ENCODE measurements at regions not wholly inside any gene's neighbourhood (a gene's known extent, or its start where the extent isn't known, plus 50 kb on each side); places are given as distances from the start of the nearest gene placed in this dataset.

DNA sequence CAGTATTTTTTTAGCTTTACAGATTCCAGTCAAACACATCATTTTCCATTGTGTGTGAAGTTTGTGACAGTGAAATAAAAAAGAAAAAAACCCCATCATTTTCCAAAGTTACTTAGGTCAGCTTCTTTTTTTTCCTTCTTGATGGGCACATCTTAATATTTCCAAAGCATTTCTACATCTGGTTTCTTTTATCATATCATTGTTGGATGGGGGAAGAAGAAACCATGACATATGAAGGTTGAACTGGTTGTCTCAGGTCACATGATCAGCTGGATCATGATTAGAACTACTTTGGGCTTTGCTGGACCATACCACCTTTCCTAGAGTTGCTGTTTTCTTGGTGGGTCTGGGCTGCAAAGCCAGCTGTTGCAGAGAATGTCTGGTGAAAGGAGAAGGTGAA, 59.8 kb downstream of the FOS start:
- TF ChIP-seq, protein P1, sequence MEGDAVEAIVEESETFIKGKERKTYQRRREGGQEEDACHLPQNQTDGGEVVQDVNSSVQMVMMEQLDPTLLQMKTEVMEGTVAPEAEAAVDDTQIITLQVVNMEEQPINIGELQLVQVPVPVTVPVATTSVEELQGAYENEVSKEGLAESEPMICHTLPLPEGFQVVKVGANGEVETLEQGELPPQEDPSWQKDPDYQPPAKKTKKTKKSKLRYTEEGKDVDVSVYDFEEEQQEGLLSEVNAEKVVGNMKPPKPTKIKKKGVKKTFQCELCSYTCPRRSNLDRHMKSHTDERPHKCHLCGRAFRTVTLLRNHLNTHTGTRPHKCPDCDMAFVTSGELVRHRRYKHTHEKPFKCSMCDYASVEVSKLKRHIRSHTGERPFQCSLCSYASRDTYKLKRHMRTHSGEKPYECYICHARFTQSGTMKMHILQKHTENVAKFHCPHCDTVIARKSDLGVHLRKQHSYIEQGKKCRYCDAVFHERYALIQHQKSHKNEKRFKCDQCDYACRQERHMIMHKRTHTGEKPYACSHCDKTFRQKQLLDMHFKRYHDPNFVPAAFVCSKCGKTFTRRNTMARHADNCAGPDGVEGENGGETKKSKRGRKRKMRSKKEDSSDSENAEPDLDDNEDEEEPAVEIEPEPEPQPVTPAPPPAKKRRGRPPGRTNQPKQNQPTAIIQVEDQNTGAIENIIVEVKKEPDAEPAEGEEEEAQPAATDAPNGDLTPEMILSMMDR (conservative IDR thresholded peaks at IDR 0.05; ENCODE audit: low read length), result no peak
- TF ChIP-seq EZH2phosphoT487 (IDR thresholded peaks at IDR 0.05; ENCODE audit: borderline replicate concordance, low read depth, low read length), result no peak
